ENCODE measurements at regions not wholly inside any gene's neighbourhood (a gene's known extent, or its start where the extent isn't known, plus 50 kb on each side); places are given as distances from the start of the nearest gene placed in this dataset.

GRCh38 chr2:16396171-16396570, 269.5 kb downstream of the CYRIA start:
- Histone ChIP-seq H3K4me2 (ENCODE audit: insufficient read depth, insufficient read length, low read length) (no peak overlapping the region), H2BK12ac (ENCODE audit: insufficient read length, low read depth, low read length) (no peak overlapping the region), H2BK5ac (ENCODE audit: insufficient read length, low read length) (no peak overlapping the region), H3K4ac (ENCODE audit: low read depth, low read length) (no peak overlapping the region), H3K79me2 (ENCODE audit: insufficient read depth, low read length) (no peaks in the 10 kb centered on the region), H3K27me3 (ENCODE audit: insufficient read depth, low read length) (no peaks in the 10 kb centered on the region), H4K91ac (ENCODE audit: insufficient read length, low read depth, low read length) (no peak overlapping the region), H3K79me1 (ENCODE audit: insufficient read depth, low read depth, low read length, poor library complexity, severe bottlenecking) (no peaks in the 10 kb centered on the region), H4K20me1 (ENCODE audit: control insufficient read depth, insufficient read depth, insufficient read length) (no peaks in the 10 kb centered on the region), H3K9me3 (ENCODE audit: control insufficient read depth, low read depth, low read length) (no peaks in the 10 kb centered on the region), H3K9ac (ENCODE audit: extremely low read depth, insufficient read length, low read length) (no peak overlapping the region), H3K27ac (ENCODE audit: insufficient read length, low read depth, low read length) (no peak overlapping the region), H2AK5ac (ENCODE audit: insufficient read length, low read length) (no peak overlapping the region), H4K5ac (ENCODE audit: insufficient read length, low read depth, low read length) (no peak overlapping the region), H2BK15ac (ENCODE audit: low read depth, low read length) (no peak overlapping the region), H2BK20ac (ENCODE audit: low read depth, low read length, poor library complexity, severe bottlenecking) (no peak overlapping the region), H2BK120ac (ENCODE audit: low read depth, low read length, poor library complexity, severe bottlenecking) (no peak overlapping the region), H3K23me2 (ENCODE audit: insufficient read length, low read depth, low read length, poor library complexity, severe bottlenecking) (no peaks in the 10 kb centered on the region), H2AFZ (ENCODE audit: low read length) (no peak overlapping the region), H3K56ac (ENCODE audit: insufficient read length, low read depth, low read length) (no peak overlapping the region), H3K23ac (ENCODE audit: insufficient read length, low read depth, low read length) (no peak overlapping the region), H3K18ac (ENCODE audit: insufficient read length, low read depth, low read length) (no peak overlapping the region), H3T11ph (ENCODE audit: low read length) (no peak overlapping the region), H3K4me1 (ENCODE audit: insufficient read depth, low read length) (no peaks in the 10 kb centered on the region), H4K8ac (replicated peaks; ENCODE audit: insufficient read length, low read depth, low read length) (no peak overlapping the region), H3K14ac (ENCODE audit: insufficient read depth, low read length) (no peak overlapping the region)
- H3K27ac Mint-ChIP-seq, result no peak overlapping the region
- TF ChIP-seq CTCF (conservative IDR thresholded peaks at IDR 0.05), result no peak
- no peaks in the 10 kb centered on the region for H3K4me1 Mint-ChIP-seq
- no peak for DNase-seq
- no peaks in the 10 kb centered on the region for H3K36me3 Mint-ChIP-seq (ENCODE audit: insufficient read depth in 1 of 3, low read depth in 3 of 3)
- H3K27me3 Mint-ChIP-seq (ENCODE audit: low read depth), result 0 out of 2 replicates have a peak, but pooled peaks cover 2% of the 10 kb centered on the region
- no peak overlapping the region for H3K4me3 Mint-ChIP-seq
- no CpG with 5 or more reads among the region's 10 CpGs for WGBS (ENCODE audit: extremely low coverage, insufficient read length, low lambda C conversion rate)
- no peaks in the 10 kb centered on the region for H3K9me3 Mint-ChIP-seq

All from H9 (cell line).